ENCODE measurements at regions not wholly inside any gene's neighbourhood (a gene's known extent, or its start where the extent isn't known, plus 50 kb on each side); places are given as distances from the start of the nearest gene placed in this dataset.
"Not testable (repeated sequence)": the region's sequence is repeated elsewhere in the genome, so short reads cannot be mapped to it uniquely, and the experiment has no call there.

DNA sequence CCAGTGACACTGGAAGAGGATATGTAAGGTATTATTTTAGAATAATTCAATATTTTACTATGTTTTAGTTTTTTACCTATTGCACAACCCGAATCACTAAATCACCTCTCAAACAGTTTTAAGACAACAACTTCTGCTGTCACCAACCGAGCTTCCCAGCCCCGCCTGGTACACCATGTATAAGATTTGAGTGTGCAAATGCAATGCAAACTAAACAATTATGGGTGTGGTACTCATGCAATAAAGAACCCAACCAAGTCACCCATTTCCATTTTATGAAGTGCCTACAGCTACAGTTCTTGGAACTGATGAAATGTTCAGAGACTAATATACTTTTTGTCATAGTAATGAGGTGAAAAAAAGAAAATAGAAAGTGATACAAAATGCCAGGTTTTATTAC lies 256.2 kb downstream of the TAFA4 start:
- no peaks in the 10 kb centered on the region for H3K27me3 Mint-ChIP-seq
- no peak overlapping the region for H3K27ac Mint-ChIP-seq
- POLR2A ChIA-PET, result no interaction called here
- H3K4me1 Mint-ChIP-seq, result no peaks in the 10 kb centered on the region
- H3K36me3 Mint-ChIP-seq (ENCODE audit: low read depth), result no peaks in the 10 kb centered on the region
- no peak for DNase-seq
- H3K9me3 Mint-ChIP-seq, result peaks cover 3% of the 10 kb centered on the region
- intact Hi-C loops (cut with micrococcal nuclease), result no loop called here
- no peak for ATAC-seq (ENCODE audit: low read depth)
- H3K4me3 Mint-ChIP-seq, result no peak overlapping the region
- CTCF ChIA-PET, result no interaction called here
- TF ChIP-seq, protein P1, sequence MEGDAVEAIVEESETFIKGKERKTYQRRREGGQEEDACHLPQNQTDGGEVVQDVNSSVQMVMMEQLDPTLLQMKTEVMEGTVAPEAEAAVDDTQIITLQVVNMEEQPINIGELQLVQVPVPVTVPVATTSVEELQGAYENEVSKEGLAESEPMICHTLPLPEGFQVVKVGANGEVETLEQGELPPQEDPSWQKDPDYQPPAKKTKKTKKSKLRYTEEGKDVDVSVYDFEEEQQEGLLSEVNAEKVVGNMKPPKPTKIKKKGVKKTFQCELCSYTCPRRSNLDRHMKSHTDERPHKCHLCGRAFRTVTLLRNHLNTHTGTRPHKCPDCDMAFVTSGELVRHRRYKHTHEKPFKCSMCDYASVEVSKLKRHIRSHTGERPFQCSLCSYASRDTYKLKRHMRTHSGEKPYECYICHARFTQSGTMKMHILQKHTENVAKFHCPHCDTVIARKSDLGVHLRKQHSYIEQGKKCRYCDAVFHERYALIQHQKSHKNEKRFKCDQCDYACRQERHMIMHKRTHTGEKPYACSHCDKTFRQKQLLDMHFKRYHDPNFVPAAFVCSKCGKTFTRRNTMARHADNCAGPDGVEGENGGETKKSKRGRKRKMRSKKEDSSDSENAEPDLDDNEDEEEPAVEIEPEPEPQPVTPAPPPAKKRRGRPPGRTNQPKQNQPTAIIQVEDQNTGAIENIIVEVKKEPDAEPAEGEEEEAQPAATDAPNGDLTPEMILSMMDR (IDR thresholded peaks at IDR 0.05), result no peak

DNA sequence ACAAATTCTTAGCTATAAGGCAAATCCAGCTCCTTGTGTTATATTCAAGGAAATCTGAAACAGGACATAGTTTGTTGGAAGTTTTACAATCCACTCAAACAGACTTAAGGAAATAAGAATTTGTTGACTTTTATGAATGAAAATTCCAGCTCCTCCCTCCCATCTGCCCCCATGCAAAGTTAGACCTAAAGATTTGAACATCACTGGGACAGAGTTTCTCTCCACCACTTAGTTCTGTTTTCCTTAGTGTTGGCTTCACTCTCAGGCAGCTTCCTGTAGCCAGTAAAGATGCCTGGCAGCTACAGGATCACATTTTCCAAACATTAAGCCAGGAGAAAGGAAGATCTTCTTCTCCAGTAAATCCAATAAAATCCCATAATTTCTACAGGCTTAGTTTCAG lies 265.0 kb downstream of the TAFA4 start:
- H3K36me3 Mint-ChIP-seq (ENCODE audit: low read depth), result no peaks in the 10 kb centered on the region
- H3K27me3 Mint-ChIP-seq, result no peaks in the 10 kb centered on the region
- no peak for DNase-seq
- H3K27ac Mint-ChIP-seq, result no peak overlapping the region
- POLR2A ChIA-PET, result no interaction called here
- H3K4me1 Mint-ChIP-seq, result no peaks in the 10 kb centered on the region
- intact Hi-C loops (cut with micrococcal nuclease), result no loop called here
- no peak overlapping the region for H3K4me3 Mint-ChIP-seq
- no peaks in the 10 kb centered on the region for H3K9me3 Mint-ChIP-seq
- ATAC-seq (ENCODE audit: low read depth), result no peak
- TF ChIP-seq, protein P1 (IDR thresholded peaks at IDR 0.05), result no peak
- CTCF ChIA-PET, result no interaction called here

DNA sequence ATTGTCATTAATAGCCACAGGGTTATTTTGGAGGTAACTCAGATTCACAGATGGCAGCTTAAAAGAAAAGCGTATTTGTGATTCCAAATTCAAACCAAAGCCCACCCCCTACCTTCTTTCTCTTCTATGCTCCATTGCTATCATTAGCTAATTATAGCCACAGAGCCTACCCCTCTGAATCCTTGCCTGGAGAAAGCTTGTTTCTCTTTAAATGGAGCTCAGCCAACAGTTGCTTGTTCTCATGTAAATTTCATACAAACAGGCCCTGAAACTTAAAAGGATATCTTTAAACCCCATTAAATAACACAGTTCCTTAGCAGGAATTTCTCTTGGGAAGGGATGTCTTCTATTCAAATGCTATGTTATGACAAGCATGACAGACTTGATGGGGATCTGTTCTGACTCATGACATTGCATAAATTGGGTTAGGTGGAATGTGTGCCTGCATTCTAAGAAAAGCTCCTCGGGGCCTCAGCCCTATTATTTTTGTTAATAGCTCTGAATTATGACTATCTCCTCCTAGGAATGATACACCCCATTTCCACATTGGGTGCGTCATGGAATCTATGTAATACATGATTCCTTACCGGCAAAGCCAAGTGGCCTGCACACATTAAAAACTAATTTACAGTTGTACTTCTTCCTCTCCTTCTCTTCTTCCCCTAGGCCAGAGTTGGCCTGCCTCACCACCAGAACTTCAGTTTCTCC lies 265.8 kb downstream of the TAFA4 start:
- no peaks in the 10 kb centered on the region for H3K4me1 Mint-ChIP-seq
- DNase-seq, result no peak
- CTCF ChIA-PET, result no interaction called here
- ATAC-seq (ENCODE audit: low read depth), result no peak
- H3K27ac Mint-ChIP-seq, result no peak overlapping the region
- H3K36me3 Mint-ChIP-seq (ENCODE audit: low read depth), result no peaks in the 10 kb centered on the region
- no peaks in the 10 kb centered on the region for H3K9me3 Mint-ChIP-seq
- no peaks in the 10 kb centered on the region for H3K27me3 Mint-ChIP-seq
- POLR2A ChIA-PET, result no interaction called here
- intact Hi-C loops (cut with micrococcal nuclease), result no loop called here
- TF ChIP-seq, protein P1 (IDR thresholded peaks at IDR 0.05), result no peak
- H3K4me3 Mint-ChIP-seq, result no peak overlapping the region

DNA sequence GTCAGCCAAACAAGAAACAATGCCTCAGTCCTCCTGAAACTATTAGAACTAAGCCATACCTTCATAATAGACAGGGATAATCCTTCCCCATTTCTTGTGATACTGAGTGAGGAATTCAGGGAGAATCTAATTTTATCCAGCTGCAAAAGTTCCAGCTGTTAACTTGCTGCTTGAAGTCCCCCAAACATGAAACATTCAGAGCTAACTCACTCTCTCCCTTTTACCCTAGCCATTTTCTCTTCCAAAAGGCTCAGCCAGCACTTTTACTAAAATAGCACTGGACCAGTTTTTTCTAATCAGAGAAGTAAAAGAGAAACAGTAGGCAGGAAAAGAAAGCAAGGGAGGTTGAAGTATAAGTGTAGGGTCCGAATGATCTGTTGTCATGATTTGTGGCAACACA lies 268.1 kb downstream of the TAFA4 start:
- H3K36me3 Mint-ChIP-seq (ENCODE audit: low read depth), result no peaks in the 10 kb centered on the region
- ATAC-seq (ENCODE audit: low read depth), result no peak
- TF ChIP-seq, protein P1 (IDR thresholded peaks at IDR 0.05), result no peak
- H3K4me3 Mint-ChIP-seq, result no peak overlapping the region
- no peak for DNase-seq
- H3K27ac Mint-ChIP-seq, result no peak overlapping the region
- H3K27me3 Mint-ChIP-seq, result no peaks in the 10 kb centered on the region
- ChIA-PET POLR2A (no interaction called here), CTCF (no interaction called here)
- H3K4me1 Mint-ChIP-seq, result no peaks in the 10 kb centered on the region
- intact Hi-C loops (cut with micrococcal nuclease), result loop anchor here (1.0 kb wide), 1 partner anchor 29 kb away; no protein-coding TSS in a partner anchor
- H3K9me3 Mint-ChIP-seq, result no peaks in the 10 kb centered on the region

DNA sequence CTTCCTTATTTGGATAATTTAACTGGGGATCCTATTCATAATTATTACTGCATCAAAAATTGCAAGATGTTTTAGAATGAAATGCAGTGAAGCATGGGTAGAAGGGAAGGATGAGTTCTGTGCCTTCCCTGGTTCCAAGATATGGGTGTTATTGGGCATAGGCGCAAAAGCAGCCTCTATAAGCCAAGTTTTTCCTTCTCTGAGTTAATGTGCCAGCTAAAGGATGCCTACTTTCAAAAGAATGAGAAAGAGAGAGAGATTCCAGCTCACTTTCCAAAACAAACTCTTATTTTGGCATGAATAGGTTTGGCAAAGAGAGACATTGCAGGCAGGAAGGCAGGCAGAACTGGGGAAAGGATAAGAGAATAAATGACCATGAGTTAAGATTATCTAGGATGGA lies 270.2 kb downstream of the TAFA4 start:
- intact Hi-C loops (cut with micrococcal nuclease), result no loop called here
- H3K9me3 Mint-ChIP-seq, result no peaks in the 10 kb centered on the region
- no peaks in the 10 kb centered on the region for H3K4me1 Mint-ChIP-seq
- CTCF ChIA-PET, result no interaction called here
- DNase-seq (no peak), ATAC-seq (ENCODE audit: low read depth) (no peak)
- POLR2A ChIA-PET, result no interaction called here
- H3K4me3 Mint-ChIP-seq, result no peak overlapping the region
- H3K27ac Mint-ChIP-seq, result no peak overlapping the region
- TF ChIP-seq, protein P1 (IDR thresholded peaks at IDR 0.05), result no peak
- H3K36me3 Mint-ChIP-seq (ENCODE audit: low read depth), result no peaks in the 10 kb centered on the region
- H3K27me3 Mint-ChIP-seq, result no peaks in the 10 kb centered on the region

DNA sequence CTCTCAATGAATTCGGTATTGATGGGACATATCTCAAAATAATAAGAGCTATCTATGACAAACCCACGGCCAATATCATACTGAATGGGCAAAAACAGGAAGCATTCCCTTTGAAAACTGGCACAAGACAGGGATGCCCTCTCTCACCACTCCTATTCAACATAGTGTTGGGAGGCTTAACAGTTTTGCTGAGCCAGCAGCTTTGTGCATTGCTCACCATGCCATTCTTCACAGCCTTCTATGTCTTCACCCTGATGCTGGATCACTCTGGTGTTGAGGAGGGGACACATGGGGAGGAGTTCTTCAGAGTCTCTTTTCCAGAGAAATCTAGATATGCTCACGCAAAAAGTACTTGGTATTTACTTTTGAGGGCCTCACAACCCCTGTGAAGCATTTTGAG lies 281.7 kb downstream of the TAFA4 start:
- intact Hi-C loops (cut with micrococcal nuclease); ATAC-seq (ENCODE audit: low read depth); POLR2A ChIA-PET; H3K36me3 Mint-ChIP-seq (ENCODE audit: low read depth); H3K27ac Mint-ChIP-seq; H3K4me3 Mint-ChIP-seq; H3K9me3 Mint-ChIP-seq; CTCF ChIA-PET; H3K27me3 Mint-ChIP-seq; DNase-seq; H3K4me1 Mint-ChIP-seq: not testable (repeated sequence)
